Adrenal gland (tissue), 9 donors: ENCODE measurements at regions not wholly inside any gene's neighbourhood (a gene's known extent, or its start where the extent isn't known, plus 50 kb on each side); places are given as distances from the start of the nearest gene placed in this dataset.

Experiments
- DNase-seq, 7 donors: peaks; one replicate each; pipeline ENCODE4 v3.0.0-alpha.2; 2019 to 2020
- H3K27ac ChIP-seq, 5 donors: fragments of 200-600 bp; sonication (generic) in 4 of 5; 1 replicate in 3 of 5; 2 replicates in 2 of 5; pipeline versions ENCODE4 v1.5.1 to v1.8.0; 2016 to 2020; ENCODE audit warnings: mild to moderate bottlenecking in 1 of 5
- H3K27me3 ChIP-seq: fragments of 200-600 bp; 2 replicates; pipeline ENCODE4 v1.8.0; 2021
- H3K36me3 ChIP-seq, 2 donors: fragments of 200-600 bp; replicated peaks in 1 of 2; 1 replicate in 1 of 2; 2 replicates in 1 of 2; pipeline versions ENCODE4 v1.5.1 to v1.8.0; 2018 to 2022
- H3K4me1 ChIP-seq, 2 donors: fragments of 200-600 bp; replicated peaks in 1 of 2; 1 replicate in 1 of 2; 2 replicates in 1 of 2; pipeline versions ENCODE4 v1.5.1 to v1.8.0; 2018 to 2021
- H3K4me3 ChIP-seq, 4 donors: fragments of 200-600 bp; sonication (generic) in 3 of 4; one replicate each; pipeline ENCODE4 v1.5.1; 2016 to 2018
- H3K9me3 ChIP-seq, 3 donors: fragments of 200-600 bp; sonication (generic) in 1 of 3; replicated peaks in 1 of 3; 1 replicate in 2 of 3; 2 replicates in 1 of 3; pipeline versions ENCODE4 v1.5.1 to v1.8.0; 2016 to 2021
- CTCF ChIP-seq, 6 experiments: fragments of 450-650 bp in 4 of 6; fragments of 200-600 bp in 2 of 6; sonication (generic) in 1 of 6; IDR thresholded peaks; 1 replicate in 5 of 6; 2 replicates in 1 of 6; pipeline versions ENCODE4 v1.5.1 to v1.8.0; 2016 to 2021; ENCODE audit warnings: antibody characterized with exemption in 6 of 6, mild to moderate bottlenecking in 2 of 6, moderate library complexity in 1 of 6
- POLR2A ChIP-seq, 2 donors: fragments of 450-650 bp; IDR thresholded peaks; one replicate each; pipeline ENCODE4 v1.6.1; 2017; ENCODE audit warnings: antibody characterized with exemption in 2 of 2, mild to moderate bottlenecking in 2 of 2, moderate library complexity in 1 of 2
- WGBS, 4 donors: extraction: QIAGEN DNeasy Blood & Tissue Kit in 2 of 4; methylation state at CpG; one replicate each; pipeline versions ENCODE4 v1.1.5 to v1.1.7; 2013 to 2017; 5-methylcytosine and 5-hydroxymethylcytosine counted together
- intact Hi-C, 2 donors: fragments of 100-400 bp; cut with DNase I; formaldehyde crosslinking; loops; one replicate each; pipeline versions ENCODE4 v1.14.1 to v1.15.0; 2022 to 2023
- donor health status: healthy with polysubstance abuse.
- donor health status: Bipolar disorder and iron deficiency.
- donor health status: DM: yes; HTN: yes; CAD: no.
- donor health status: DM: no; HTN: no; CAD: no.
- donor health status: DM: no; HTN: no; CAD: no.

- 50 to 74% (median 66%) methylated on average over 2 of the region's 2 CpGs for WGBS, 4 donors
- H3K4me1 ChIP-seq: no peaks in the 10 kb centered on the region
- no peaks in the 10 kb centered on the region for H3K36me3 ChIP-seq
- no peaks in the 10 kb centered on the region for H3K27me3 ChIP-seq
- no peaks in the 10 kb centered on the region for H3K9me3 ChIP-seq
- DNase-seq: no peak
- H3K27ac ChIP-seq: no peak overlapping the region
- H3K4me3 ChIP-seq: no peak overlapping the region
- intact Hi-C loops: no loop called here
- TF ChIP-seq CTCF (IDR thresholded peaks at IDR 0.05): no peak
- no peak for TF ChIP-seq POLR2A (IDR thresholded peaks at IDR 0.05)
These were observed 52.5 kb upstream of the FBXO28 start for GRCh38 chr1:224061436-224061835.

GRCh38 chr1:224059897-224060427 lies 53.9 kb upstream of the FBXO28 start:
- 75 to 87% (median 76%) methylated on average over 6 of the region's 6 CpGs for WGBS, 4 donors
- Histone ChIP-seq H3K27ac (no peak overlapping the region), H3K4me1 (no peaks in the 10 kb centered on the region), H3K27me3 (no peaks in the 10 kb centered on the region), H3K9me3 (no peaks in the 10 kb centered on the region), H3K36me3 (no peaks in the 10 kb centered on the region), H3K4me3 (no peak overlapping the region)
- no peak for DNase-seq
- TF ChIP-seq CTCF (IDR thresholded peaks at IDR 0.05) (no peak), POLR2A (IDR thresholded peaks at IDR 0.05) (no peak)
- intact Hi-C loops: no loop called here

GRCh38 chr1:224058303-224058702 lies 55.6 kb upstream of the FBXO28 start:
- DNase-seq: no peak
- Histone ChIP-seq H3K4me1 (no peaks in the 10 kb centered on the region), H3K36me3 (no peaks in the 10 kb centered on the region), H3K9me3 (no peaks in the 10 kb centered on the region), H3K27me3 (no peaks in the 10 kb centered on the region), H3K4me3 (no peak overlapping the region), H3K27ac (no peak overlapping the region)
- 86 to 91% (median 90%) methylated on average over 5 of the region's 5 CpGs for WGBS, 4 donors
- TF ChIP-seq CTCF (IDR thresholded peaks at IDR 0.05): no peak
- TF ChIP-seq POLR2A (IDR thresholded peaks at IDR 0.05): no peak
- intact Hi-C loops: no loop called here

GRCh38 chr1:224057461-224058199 lies 56.3 kb upstream of the FBXO28 start:
- no peak overlapping the region for H3K4me3 ChIP-seq
- 82 to 89% (median 85%) methylated on average over 7 of the region's 7 CpGs for WGBS, 4 donors
- TF ChIP-seq POLR2A (IDR thresholded peaks at IDR 0.05) (no peak), CTCF (IDR thresholded peaks at IDR 0.05) (no peak)
- no peaks in the 10 kb centered on the region for H3K9me3 ChIP-seq
- no peaks in the 10 kb centered on the region for H3K36me3 ChIP-seq
- no peak overlapping the region for H3K27ac ChIP-seq
- H3K4me1 ChIP-seq: no peaks in the 10 kb centered on the region
- H3K27me3 ChIP-seq: no peaks in the 10 kb centered on the region
- intact Hi-C loops: no loop called here
- DNase-seq: no peak
